ENCODE measurements at regions not wholly inside any gene's neighbourhood (a gene's known extent, or its start where the extent isn't known, plus 50 kb on each side); places are given as distances from the start of the nearest gene placed in this dataset.

- H3K36me3 Mint-ChIP-seq (ENCODE audit: insufficient read depth, unreplicated experiment), result no peaks in the 10 kb centered on the region
- no TSS peak for BruUV-seq (replicated peaks)
- H3K9me3 Mint-ChIP-seq (ENCODE audit: low read depth, unreplicated experiment), result no peaks in the 10 kb centered on the region
- TF ChIP-seq CTCF (IDR thresholded peaks at IDR 0.05; ENCODE audit: unreplicated experiment), result no peak
- H3K4me3 Mint-ChIP-seq (ENCODE audit: low read depth, unreplicated experiment), result no peak overlapping the region
- intact Hi-C loops (cut with micrococcal nuclease; ENCODE audit: unreplicated experiment), result no loop called here
- CTCF ChIA-PET, result no interaction called here
- H3K27ac Mint-ChIP-seq (ENCODE audit: unreplicated experiment), result no peak overlapping the region
- peaks cover 29% of the 10 kb centered on the region for H3K4me1 Mint-ChIP-seq (ENCODE audit: low read depth, unreplicated experiment)
- no peak for DNase-seq
- H3K27me3 Mint-ChIP-seq (ENCODE audit: unreplicated experiment), result no peaks in the 10 kb centered on the region
Measured at GRCh38 chr6:6716998-6717763, 128.7 kb downstream of the LY86 start.

GRCh38 chr6:6717953-6718352, 129.4 kb downstream of the LY86 start:
- intact Hi-C loops (cut with micrococcal nuclease; ENCODE audit: unreplicated experiment), result no loop called here
- H3K4me1 Mint-ChIP-seq (ENCODE audit: low read depth, unreplicated experiment), result peaks cover 22% of the 10 kb centered on the region

GRCh38 chr6:6721606-6722005, 133.1 kb downstream of the LY86 start:
- Mint-ChIP-seq H3K27me3 (ENCODE audit: unreplicated experiment) (no peaks in the 10 kb centered on the region), H3K4me3 (ENCODE audit: low read depth, unreplicated experiment) (no peak overlapping the region), H3K36me3 (ENCODE audit: insufficient read depth, unreplicated experiment) (peaks cover 11% of the 10 kb centered on the region), H3K27ac (ENCODE audit: unreplicated experiment) (no peak overlapping the region), H3K4me1 (ENCODE audit: low read depth, unreplicated experiment) (peaks cover 37% of the 10 kb centered on the region), H3K9me3 (ENCODE audit: low read depth, unreplicated experiment) (no peaks in the 10 kb centered on the region)
- CTCF ChIA-PET, result interaction anchor here (0.8 to 2.5 kb wide), 3 partner anchors 9 to 521 kb away, joined by 3 to 10 read pairs (median 5); no protein-coding TSS in a partner anchor
- no TSS peak for BruUV-seq (replicated peaks)
- no peak for TF ChIP-seq CTCF (IDR thresholded peaks at IDR 0.05; ENCODE audit: unreplicated experiment)
- intact Hi-C loops (cut with micrococcal nuclease; ENCODE audit: unreplicated experiment), result loop anchor here (2.0 to 5.0 kb wide), 2 partner anchors 45 to 521 kb away; no protein-coding TSS in a partner anchor
- DNase-seq, result no peak

More at GRCh38 chr6:6717953-6718352, 129.4 kb downstream of the LY86 start:
- no peak for DNase-seq
- no peaks in the 10 kb centered on the region for H3K27me3 Mint-ChIP-seq (ENCODE audit: unreplicated experiment)
- no TSS peak for BruUV-seq (replicated peaks)
- CTCF ChIA-PET, result no interaction called here
- H3K4me3 Mint-ChIP-seq (ENCODE audit: low read depth, unreplicated experiment), result no peak overlapping the region
- no peak overlapping the region for H3K27ac Mint-ChIP-seq (ENCODE audit: unreplicated experiment)
- TF ChIP-seq CTCF (IDR thresholded peaks at IDR 0.05; ENCODE audit: unreplicated experiment), result no peak
- H3K36me3 Mint-ChIP-seq (ENCODE audit: insufficient read depth, unreplicated experiment), result no peaks in the 10 kb centered on the region
- no peaks in the 10 kb centered on the region for H3K9me3 Mint-ChIP-seq (ENCODE audit: low read depth, unreplicated experiment)

GRCh38 chr6:6722195-6722594, 133.7 kb downstream of the LY86 start:
- Mint-ChIP-seq H3K4me1 (ENCODE audit: low read depth, unreplicated experiment) (peaks cover 37% of the 10 kb centered on the region), H3K27me3 (ENCODE audit: unreplicated experiment) (no peaks in the 10 kb centered on the region), H3K27ac (ENCODE audit: unreplicated experiment) (no peak overlapping the region), H3K4me3 (ENCODE audit: low read depth, unreplicated experiment) (no peak overlapping the region), H3K36me3 (ENCODE audit: insufficient read depth, unreplicated experiment) (peaks cover 11% of the 10 kb centered on the region), H3K9me3 (ENCODE audit: low read depth, unreplicated experiment) (no peaks in the 10 kb centered on the region)
- intact Hi-C loops (cut with micrococcal nuclease; ENCODE audit: unreplicated experiment), result loop anchor here (2.0 to 5.0 kb wide), 2 partner anchors 45 to 520 kb away; no protein-coding TSS in a partner anchor
- CTCF ChIA-PET, result interaction anchor here (0.7 to 2.5 kb wide), 4 partner anchors 10 to 520 kb away, joined by 3 to 10 read pairs (median 6); no protein-coding TSS in a partner anchor
- no peak for DNase-seq
- TF ChIP-seq CTCF (IDR thresholded peaks at IDR 0.05; ENCODE audit: unreplicated experiment), result no peak
- no TSS peak for BruUV-seq (replicated peaks)

All from Calu3 (cell line).